H9 (cell line): ENCODE measurements at regions not wholly inside any gene's neighbourhood (a gene's known extent, or its start where the extent isn't known, plus 50 kb on each side); places are given as distances from the start of the nearest gene placed in this dataset.

Experiments used
- DNase-seq: peaks from one replicate; pipeline ENCODE4 v3.0.0-alpha.2; 2017
- H2AFZ ChIP-seq: one replicate; pipeline ENCODE4 v1.6.1; 2013; ENCODE audit warnings: mild to moderate bottlenecking, low read length, control low read depth, moderate library complexity
- H2AK5ac ChIP-seq: 2 replicates; pipeline ENCODE4 v1.6.1; 2013; ENCODE audit warnings: low read length, control low read depth, mixed read lengths; ENCODE audit not compliant: insufficient read length
- H2BK120ac ChIP-seq: one replicate; pipeline ENCODE4 v1.6.1; 2013; ENCODE audit warnings: low read depth, mild to moderate bottlenecking, low read length, control low read depth, inconsistent platforms; ENCODE audit not compliant: poor library complexity, severe bottlenecking
- H2BK12ac ChIP-seq: 2 replicates; pipeline ENCODE4 v1.6.1; 2013; ENCODE audit warnings: low read length, control low read depth, mixed read lengths, low read depth; ENCODE audit not compliant: insufficient read length
- H2BK15ac ChIP-seq: 2 replicates; pipeline ENCODE4 v1.6.1; 2013; ENCODE audit warnings: low read depth, low read length, control low read depth
- H2BK20ac ChIP-seq: one replicate; pipeline ENCODE4 v1.6.1; 2013; ENCODE audit warnings: low read depth, mild to moderate bottlenecking, low read length, control low read depth, inconsistent platforms; ENCODE audit not compliant: poor library complexity, severe bottlenecking
- H2BK5ac ChIP-seq: 2 replicates; pipeline ENCODE4 v1.6.1; 2013; ENCODE audit warnings: low read length, control low read depth, mixed read lengths; ENCODE audit not compliant: insufficient read length
- H3K14ac ChIP-seq: 2 replicates; pipeline ENCODE4 v1.6.1; 2013; ENCODE audit warnings: low read length, control low read depth; ENCODE audit not compliant: insufficient read depth
- H3K18ac ChIP-seq: 2 replicates; pipeline ENCODE4 v1.6.1; 2013; ENCODE audit warnings: low read depth, mild to moderate bottlenecking, mixed read lengths, low read length, control low read depth; ENCODE audit not compliant: insufficient read length
- H3K23ac ChIP-seq: 2 replicates; pipeline ENCODE4 v1.6.1; 2013; ENCODE audit warnings: low read length, control low read depth, mixed read lengths, low read depth; ENCODE audit not compliant: insufficient read length
- H3K23me2 ChIP-seq: 2 replicates; pipeline ENCODE4 v1.6.1; 2013; ENCODE audit warnings: low read depth, mild to moderate bottlenecking, mixed read lengths, low read length, control low read depth; ENCODE audit not compliant: insufficient read length, poor library complexity, severe bottlenecking
- H3K27ac ChIP-seq: 2 replicates; pipeline ENCODE4 v1.5.1; 2013; ENCODE audit warnings: low read length, control low read depth, mixed read lengths, low read depth; ENCODE audit not compliant: insufficient read length
- H3K27me3 ChIP-seq: 2 replicates; pipeline ENCODE4 v1.6.1; 2013; ENCODE audit warnings: low read length, control low read depth, inconsistent platforms; ENCODE audit not compliant: insufficient read depth
- H3K4ac ChIP-seq: 2 replicates; pipeline ENCODE4 v1.6.1; 2013; ENCODE audit warnings: low read depth, mild to moderate bottlenecking, control low read depth, inconsistent platforms, low read length, moderate library complexity
- H3K4me1 ChIP-seq: 2 replicates; pipeline ENCODE4 v1.6.1; 2013; ENCODE audit warnings: low read length, control low read depth, inconsistent platforms; ENCODE audit not compliant: insufficient read depth
- H3K4me2 ChIP-seq: 2 replicates; pipeline ENCODE4 v1.6.1; 2013; ENCODE audit warnings: low read length, control low read depth, mixed read lengths; ENCODE audit not compliant: insufficient read length, insufficient read depth
- H3K56ac ChIP-seq: 2 replicates; pipeline ENCODE4 v1.6.1; 2013; ENCODE audit warnings: low read depth, mild to moderate bottlenecking, mixed read lengths, low read length, control low read depth; ENCODE audit not compliant: insufficient read length
- H3K79me1 ChIP-seq: 2 replicates; pipeline ENCODE4 v1.6.1; 2013; ENCODE audit warnings: low read depth, mild to moderate bottlenecking, moderate library complexity, low read length, control low read depth, inconsistent platforms; ENCODE audit not compliant: insufficient read depth, poor library complexity, severe bottlenecking
- H3K79me2 ChIP-seq: 2 replicates; pipeline ENCODE4 v1.6.1; 2013; ENCODE audit warnings: low read length, control low read depth, inconsistent platforms; ENCODE audit not compliant: insufficient read depth
- H3K9ac ChIP-seq: 2 replicates; pipeline ENCODE4 v1.6.1; 2013; ENCODE audit warnings: low read length, control low read depth, mixed read lengths; ENCODE audit not compliant: insufficient read length; ENCODE audit errors: extremely low read depth
- H3K9me3 ChIP-seq: one replicate; pipeline ENCODE4 v1.6.1; 2013; ENCODE audit warnings: low read depth, low read length, inconsistent platforms; ENCODE audit not compliant: control insufficient read depth
- H3T11ph ChIP-seq: one replicate; pipeline ENCODE4 v1.6.1; 2013; ENCODE audit warnings: mild to moderate bottlenecking, low read length, control low read depth, inconsistent platforms
- H4K20me1 ChIP-seq: one replicate; pipeline ENCODE4 v1.6.1; 2013; ENCODE audit not compliant: control insufficient read depth, insufficient read length, insufficient read depth
- H4K5ac ChIP-seq: 2 replicates; pipeline ENCODE4 v1.6.1; 2013; ENCODE audit warnings: low read depth, mild to moderate bottlenecking, mixed read lengths, low read length, control low read depth; ENCODE audit not compliant: insufficient read length
- H4K8ac ChIP-seq: replicated peaks from 2 replicates; pipeline ENCODE4 v1.6.1; 2013; ENCODE audit warnings: low read length, control low read depth, mixed read lengths, low read depth; ENCODE audit not compliant: insufficient read length
- H4K91ac ChIP-seq: 2 replicates; pipeline ENCODE4 v1.6.1; 2013; ENCODE audit warnings: low read depth, mild to moderate bottlenecking, moderate library complexity, mixed read lengths, low read length, control low read depth; ENCODE audit not compliant: insufficient read length
- H3K27ac Mint-ChIP-seq, 3 experiments: 2 replicates in 2 of 3; 3 replicates in 1 of 3; pipeline ENCODE4 v1.8.0; 2020 to 2021; ENCODE audit warnings: mixed read lengths in 3 of 3, mild to moderate bottlenecking in 1 of 3, moderate library complexity in 1 of 3
- H3K27me3 Mint-ChIP-seq: 2 replicates; pipeline ENCODE4 v1.8.0; 2021; ENCODE audit warnings: low read depth, mild to moderate bottlenecking, moderate library complexity, mixed read lengths
- H3K36me3 Mint-ChIP-seq, 3 experiments: 2 replicates in 2 of 3; 3 replicates in 1 of 3; pipeline ENCODE4 v1.8.0; 2020 to 2021; ENCODE audit warnings: low read depth in 3 of 3, mixed read lengths in 3 of 3; ENCODE audit not compliant: insufficient read depth in 1 of 3
- H3K4me1 Mint-ChIP-seq, 2 experiments: 2 replicates each; pipeline ENCODE4 v1.8.0; 2020; ENCODE audit warnings: mixed read lengths in 2 of 2
- H3K4me3 Mint-ChIP-seq, 2 experiments: 2 replicates in 1 of 2; 3 replicates in 1 of 2; pipeline ENCODE4 v1.8.0; 2020 to 2021; ENCODE audit warnings: mild to moderate bottlenecking in 2 of 2, mixed read lengths in 2 of 2, moderate library complexity in 1 of 2
- H3K9me3 Mint-ChIP-seq, 2 experiments: 2 replicates in 1 of 2; 3 replicates in 1 of 2; pipeline ENCODE4 v1.8.0; 2020; ENCODE audit warnings: mild to moderate bottlenecking in 2 of 2, mixed read lengths in 2 of 2, moderate library complexity in 1 of 2
- WGBS: extraction: QIAGEN DNeasy Blood & Tissue Kit; methylation state at CpG from one replicate; pipeline ENCODE4 v1.1.7; 2013; ENCODE audit warnings: missing lambda C conversion rate, low lambda C conversion rate, mixed read lengths; ENCODE audit not compliant: insufficient read length; ENCODE audit errors: extremely low coverage; 5-methylcytosine and 5-hydroxymethylcytosine counted together
- TF ChIP-seq, protein P1 (sequence below): fragments of 200-600 bp; sonication (generic); conservative IDR thresholded peaks from 3 replicates; pipeline ENCODE4 v1.8.0; 2021; ENCODE audit warnings: antibody characterized with exemption, mild to moderate bottlenecking

DNA sequence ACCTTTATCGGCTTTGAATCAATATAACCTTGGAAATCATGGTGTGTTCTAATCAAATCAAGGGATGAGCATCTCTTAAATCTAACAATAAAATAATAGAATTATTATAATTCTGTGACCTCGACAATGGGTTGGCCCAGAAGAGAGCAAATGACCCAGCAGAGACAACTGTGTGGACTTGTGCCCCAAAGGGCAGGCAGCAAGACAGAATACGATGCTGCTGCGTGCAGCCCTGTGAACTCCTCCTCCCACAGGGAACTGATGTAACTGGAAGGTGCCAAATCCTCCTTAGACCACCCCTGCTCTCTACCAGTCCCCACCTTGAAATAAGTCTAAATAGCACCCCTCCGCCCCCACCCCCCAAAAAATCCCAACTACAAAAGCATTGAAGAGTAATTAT, 50.7 kb upstream of the ACAN start:
- Histone ChIP-seq H3K23ac (no peak overlapping the region), H2BK20ac (no peak overlapping the region), H3K4me1 (no peaks in the 10 kb centered on the region), H3K9ac (no peak overlapping the region), H4K20me1 (no peaks in the 10 kb centered on the region), H3K56ac (no peak overlapping the region), H3K79me2 (no peaks in the 10 kb centered on the region), H2BK5ac (no peak overlapping the region), H3K23me2 (no peaks in the 10 kb centered on the region), H3K79me1 (no peaks in the 10 kb centered on the region), H4K8ac (no peak overlapping the region), H2AFZ (no peak overlapping the region), H3K4ac (no peak overlapping the region), H2BK12ac (no peak overlapping the region), H3K18ac (no peak overlapping the region), H3K9me3 (no peaks in the 10 kb centered on the region), H2BK120ac (no peak overlapping the region), H3K4me2 (no peak overlapping the region), H3K27ac (no peak overlapping the region), H3T11ph (no peak overlapping the region), H2AK5ac (no peak overlapping the region), H4K91ac (no peak overlapping the region), H3K14ac (no peak overlapping the region), H4K5ac (no peak overlapping the region), H3K27me3 (no peaks in the 10 kb centered on the region), H2BK15ac (no peak overlapping the region)
- peaks cover 47% of the 10 kb centered on the region for H3K27me3 Mint-ChIP-seq
- DNase-seq = no peak
- H3K4me1 Mint-ChIP-seq = peaks cover 0 to 6% of the 10 kb centered on the region in 2 experiments; a peak in 2 of 4 replicates
- WGBS = no CpG with 5 or more reads among the region's 5 CpGs
- H3K4me3 Mint-ChIP-seq = no peak overlapping the region
- no peak overlapping the region for H3K27ac Mint-ChIP-seq
- TF ChIP-seq, protein P1, sequence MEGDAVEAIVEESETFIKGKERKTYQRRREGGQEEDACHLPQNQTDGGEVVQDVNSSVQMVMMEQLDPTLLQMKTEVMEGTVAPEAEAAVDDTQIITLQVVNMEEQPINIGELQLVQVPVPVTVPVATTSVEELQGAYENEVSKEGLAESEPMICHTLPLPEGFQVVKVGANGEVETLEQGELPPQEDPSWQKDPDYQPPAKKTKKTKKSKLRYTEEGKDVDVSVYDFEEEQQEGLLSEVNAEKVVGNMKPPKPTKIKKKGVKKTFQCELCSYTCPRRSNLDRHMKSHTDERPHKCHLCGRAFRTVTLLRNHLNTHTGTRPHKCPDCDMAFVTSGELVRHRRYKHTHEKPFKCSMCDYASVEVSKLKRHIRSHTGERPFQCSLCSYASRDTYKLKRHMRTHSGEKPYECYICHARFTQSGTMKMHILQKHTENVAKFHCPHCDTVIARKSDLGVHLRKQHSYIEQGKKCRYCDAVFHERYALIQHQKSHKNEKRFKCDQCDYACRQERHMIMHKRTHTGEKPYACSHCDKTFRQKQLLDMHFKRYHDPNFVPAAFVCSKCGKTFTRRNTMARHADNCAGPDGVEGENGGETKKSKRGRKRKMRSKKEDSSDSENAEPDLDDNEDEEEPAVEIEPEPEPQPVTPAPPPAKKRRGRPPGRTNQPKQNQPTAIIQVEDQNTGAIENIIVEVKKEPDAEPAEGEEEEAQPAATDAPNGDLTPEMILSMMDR = no peak
- H3K36me3 Mint-ChIP-seq = no peaks in the 10 kb centered on the region
- H3K9me3 Mint-ChIP-seq = no peaks in the 10 kb centered on the region; a peak in 1 of 5 replicates
